ENCODE measurements at regions not wholly inside any gene's neighbourhood (a gene's known extent, or its start where the extent isn't known, plus 50 kb on each side); places are given as distances from the start of the nearest gene placed in this dataset.

DNA sequence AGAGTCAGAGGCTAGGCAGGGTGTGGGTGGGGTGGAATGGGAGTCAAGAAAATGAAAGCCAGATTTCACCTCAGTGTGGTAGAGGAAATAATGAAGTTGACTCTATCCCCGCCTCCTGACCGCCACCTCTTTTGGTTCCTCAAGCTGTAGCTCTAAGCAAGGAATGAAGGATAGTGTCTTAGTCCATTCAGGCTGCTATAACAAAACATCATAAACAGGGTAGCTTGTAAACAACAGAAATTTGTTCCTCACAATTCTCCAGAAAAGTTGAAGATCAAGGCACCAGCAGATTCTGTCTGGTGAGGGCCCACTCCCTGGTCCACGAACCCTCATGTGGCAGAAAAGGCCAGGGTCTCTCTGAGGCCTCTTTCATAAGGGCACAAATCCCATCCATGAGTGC is 109.1 kb upstream of the AMN1 start (continued):
- TF ChIP-seq CHD7 (IDR thresholded peaks at IDR 0.05; ENCODE audit: insufficient replicate concordance, low read length) = no peak
- TF ChIP-seq CHD1 (IDR thresholded peaks at IDR 0.05; ENCODE audit: low read depth, low read length) = no peak
- TF ChIP-seq BACH1 (IDR thresholded peaks at IDR 0.05; ENCODE audit: low read length) = no peak
- no peak for TF ChIP-seq SP2 (IDR thresholded peaks at IDR 0.05; ENCODE audit: low read length)
- no peak for TF ChIP-seq BRCA1 (IDR thresholded peaks at IDR 0.05; ENCODE audit: low read depth, low read length)

Measured in H1 (cell line).